ENCODE measurements at regions not wholly inside any gene's neighbourhood (a gene's known extent, or its start where the extent isn't known, plus 50 kb on each side); places are given as distances from the start of the nearest gene placed in this dataset.

DNA sequence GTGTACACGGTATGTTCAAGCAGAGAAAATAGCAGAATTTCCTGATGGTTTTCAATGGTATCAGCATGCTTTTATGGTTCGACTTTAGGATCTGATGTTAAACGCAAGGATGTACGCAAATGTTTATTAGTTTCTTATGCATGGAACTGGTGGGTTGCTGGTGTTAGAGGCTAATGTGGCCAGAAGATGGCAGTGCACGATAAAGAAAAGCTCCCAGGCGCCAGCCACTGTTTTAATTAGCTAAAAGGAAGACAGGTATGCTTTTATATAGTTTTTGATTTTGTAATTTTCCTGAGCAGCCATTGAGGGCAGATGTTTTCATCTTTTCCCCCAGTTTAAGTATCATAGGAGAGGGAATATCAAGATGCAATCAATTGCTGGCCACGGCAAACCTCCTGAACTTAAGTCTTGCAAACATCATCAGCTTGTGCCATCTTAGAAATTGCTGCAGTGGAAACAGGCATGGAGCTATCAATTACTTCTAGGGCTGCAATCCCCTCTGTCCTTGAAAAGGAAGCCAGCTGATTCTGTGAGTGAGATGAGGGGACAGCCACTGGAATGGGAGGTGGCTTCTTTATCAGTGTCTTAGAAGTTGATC, 648.5 kb upstream of the RBFOX1 start:
- Histone ChIP-seq H3K4me1 (ENCODE audit: control insufficient read depth, extremely low read depth, insufficient read depth, low read length) (no peaks in the 10 kb centered on the region), H2AFZ (ENCODE audit: control insufficient read depth, low read length) (no peak overlapping the region), H3K4me2 (ENCODE audit: control insufficient read depth, extremely low read depth, insufficient read depth, low read depth, low read length) (no peak overlapping the region), H3K9me3 (ENCODE audit: control insufficient read depth, low read depth, low read length) (no peaks in the 10 kb centered on the region), H3K27me3 (ENCODE audit: control insufficient read depth, extremely low read depth, insufficient read depth, low read length) (no peaks in the 10 kb centered on the region), H3K79me2 (ENCODE audit: control insufficient read depth, insufficient read depth, low read length) (no peaks in the 10 kb centered on the region), H3K36me3 (ENCODE audit: control insufficient read depth in 2 of 2, extremely low read depth in 1 of 2, insufficient read depth in 2 of 2, low read length in 2 of 2) (no peaks in the 10 kb centered on the region), H3K27ac (ENCODE audit: control insufficient read depth, insufficient read depth, low read length) (no peak overlapping the region), H3K9me1 (ENCODE audit: control insufficient read depth, extremely low read depth, insufficient read depth, low read length) (no peaks in the 10 kb centered on the region), H3K4me3 (ENCODE audit: control insufficient read depth in 2 of 3, extremely low read depth in 1 of 3, insufficient read depth in 2 of 3, low read depth in 1 of 3, low read length in 3 of 3) (no peak overlapping the region), H3K9ac (ENCODE audit: control insufficient read depth, extremely low read depth, insufficient read depth, low read length) (no peak overlapping the region), H4K20me1 (ENCODE audit: control insufficient read depth, extremely low read depth, insufficient read depth, low read length) (no peaks in the 10 kb centered on the region)
- TF ChIP-seq, protein P1, sequence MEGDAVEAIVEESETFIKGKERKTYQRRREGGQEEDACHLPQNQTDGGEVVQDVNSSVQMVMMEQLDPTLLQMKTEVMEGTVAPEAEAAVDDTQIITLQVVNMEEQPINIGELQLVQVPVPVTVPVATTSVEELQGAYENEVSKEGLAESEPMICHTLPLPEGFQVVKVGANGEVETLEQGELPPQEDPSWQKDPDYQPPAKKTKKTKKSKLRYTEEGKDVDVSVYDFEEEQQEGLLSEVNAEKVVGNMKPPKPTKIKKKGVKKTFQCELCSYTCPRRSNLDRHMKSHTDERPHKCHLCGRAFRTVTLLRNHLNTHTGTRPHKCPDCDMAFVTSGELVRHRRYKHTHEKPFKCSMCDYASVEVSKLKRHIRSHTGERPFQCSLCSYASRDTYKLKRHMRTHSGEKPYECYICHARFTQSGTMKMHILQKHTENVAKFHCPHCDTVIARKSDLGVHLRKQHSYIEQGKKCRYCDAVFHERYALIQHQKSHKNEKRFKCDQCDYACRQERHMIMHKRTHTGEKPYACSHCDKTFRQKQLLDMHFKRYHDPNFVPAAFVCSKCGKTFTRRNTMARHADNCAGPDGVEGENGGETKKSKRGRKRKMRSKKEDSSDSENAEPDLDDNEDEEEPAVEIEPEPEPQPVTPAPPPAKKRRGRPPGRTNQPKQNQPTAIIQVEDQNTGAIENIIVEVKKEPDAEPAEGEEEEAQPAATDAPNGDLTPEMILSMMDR (optimal IDR thresholded peaks at IDR 0.05 in 1 of 3, IDR thresholded peaks at IDR 0.05 in 1 of 3, conservative IDR thresholded peaks at IDR 0.05 in 1 of 3; ENCODE audit: extremely low read depth in 1 of 3, insufficient read depth in 2 of 3, low read length in 3 of 3), result peak; percentile 28 to 56 (median 30)
- no peak for TF ChIP-seq EZH2 (IDR thresholded peaks at IDR 0.05; ENCODE audit: low read length)
- dilution Hi-C loops (cut with MboI; ENCODE audit: extremely low pct_ligation_motif_present, low sequenced_read_pairs), result no loop called here
- FAIRE-seq (no peak), DNase-seq (ENCODE audit: low read depth, low spot score) (no peak)

DNA sequence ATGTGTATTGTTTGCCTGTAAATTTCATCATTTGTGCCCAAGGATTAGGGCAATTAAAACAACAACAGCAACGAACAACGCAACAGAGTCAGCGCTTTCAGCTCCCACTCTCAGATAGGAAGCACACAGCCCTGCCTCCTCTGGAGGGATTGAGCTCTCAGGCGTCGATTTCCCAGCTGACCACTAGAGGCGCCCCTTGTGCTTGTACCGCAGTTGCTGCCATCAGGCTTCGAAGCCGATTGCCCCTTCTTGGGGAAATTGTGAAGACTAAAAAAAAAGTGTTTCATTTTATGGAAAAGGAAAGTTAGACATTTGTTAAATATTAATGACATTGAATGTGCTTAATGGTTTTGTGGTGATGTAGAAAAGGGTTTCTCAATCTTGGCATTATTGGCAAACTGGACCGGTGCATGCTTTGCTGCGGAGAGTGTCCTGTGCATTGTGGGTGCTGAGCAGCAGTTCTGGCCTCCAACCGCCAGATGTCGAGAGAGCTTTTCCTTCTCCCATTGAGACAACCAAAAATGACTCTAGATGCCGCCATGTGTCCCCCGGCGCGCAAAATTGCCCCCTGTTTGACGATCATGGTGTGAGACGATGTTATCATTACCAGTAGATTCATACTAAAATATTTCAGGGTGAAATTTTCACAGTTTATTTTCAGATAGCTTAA, 650.4 kb upstream of the RBFOX1 start:
- Histone ChIP-seq H3K9me3 (ENCODE audit: control insufficient read depth, low read depth, low read length) (no peaks in the 10 kb centered on the region), H3K4me1 (ENCODE audit: control insufficient read depth, extremely low read depth, insufficient read depth, low read length) (no peaks in the 10 kb centered on the region), H3K9ac (ENCODE audit: control insufficient read depth, extremely low read depth, insufficient read depth, low read length) (no peak overlapping the region), H3K9me1 (ENCODE audit: control insufficient read depth, extremely low read depth, insufficient read depth, low read length) (no peaks in the 10 kb centered on the region), H3K27ac (ENCODE audit: control insufficient read depth, insufficient read depth, low read length) (no peak overlapping the region), H4K20me1 (ENCODE audit: control insufficient read depth, extremely low read depth, insufficient read depth, low read length) (no peaks in the 10 kb centered on the region), H3K4me3 (ENCODE audit: control insufficient read depth in 2 of 3, extremely low read depth in 1 of 3, insufficient read depth in 2 of 3, low read depth in 1 of 3, low read length in 3 of 3) (no peak overlapping the region), H3K27me3 (ENCODE audit: control insufficient read depth, extremely low read depth, insufficient read depth, low read length) (no peaks in the 10 kb centered on the region), H3K36me3 (ENCODE audit: control insufficient read depth in 2 of 2, extremely low read depth in 1 of 2, insufficient read depth in 2 of 2, low read length in 2 of 2) (no peaks in the 10 kb centered on the region), H2AFZ (ENCODE audit: control insufficient read depth, low read length) (no peak overlapping the region), H3K4me2 (ENCODE audit: control insufficient read depth, extremely low read depth, insufficient read depth, low read depth, low read length) (no peak overlapping the region), H3K79me2 (ENCODE audit: control insufficient read depth, insufficient read depth, low read length) (no peaks in the 10 kb centered on the region)
- dilution Hi-C loops (cut with MboI; ENCODE audit: extremely low pct_ligation_motif_present, low sequenced_read_pairs), result no loop called here
- FAIRE-seq (no peak), DNase-seq (ENCODE audit: low read depth, low spot score) (no peak)
- no peak for TF ChIP-seq EZH2 (IDR thresholded peaks at IDR 0.05; ENCODE audit: low read length)
- TF ChIP-seq, protein P1 (optimal IDR thresholded peaks at IDR 0.05 in 1 of 3, IDR thresholded peaks at IDR 0.05 in 1 of 3, conservative IDR thresholded peaks at IDR 0.05 in 1 of 3; ENCODE audit: extremely low read depth in 1 of 3, insufficient read depth in 2 of 3, low read length in 3 of 3), result peak; percentile 40 to 56 (median 44)

All from keratinocyte (primary cell).